ENCODE measurements at regions not wholly inside any gene's neighbourhood (a gene's known extent, or its start where the extent isn't known, plus 50 kb on each side); places are given as distances from the start of the nearest gene placed in this dataset.

DNA sequence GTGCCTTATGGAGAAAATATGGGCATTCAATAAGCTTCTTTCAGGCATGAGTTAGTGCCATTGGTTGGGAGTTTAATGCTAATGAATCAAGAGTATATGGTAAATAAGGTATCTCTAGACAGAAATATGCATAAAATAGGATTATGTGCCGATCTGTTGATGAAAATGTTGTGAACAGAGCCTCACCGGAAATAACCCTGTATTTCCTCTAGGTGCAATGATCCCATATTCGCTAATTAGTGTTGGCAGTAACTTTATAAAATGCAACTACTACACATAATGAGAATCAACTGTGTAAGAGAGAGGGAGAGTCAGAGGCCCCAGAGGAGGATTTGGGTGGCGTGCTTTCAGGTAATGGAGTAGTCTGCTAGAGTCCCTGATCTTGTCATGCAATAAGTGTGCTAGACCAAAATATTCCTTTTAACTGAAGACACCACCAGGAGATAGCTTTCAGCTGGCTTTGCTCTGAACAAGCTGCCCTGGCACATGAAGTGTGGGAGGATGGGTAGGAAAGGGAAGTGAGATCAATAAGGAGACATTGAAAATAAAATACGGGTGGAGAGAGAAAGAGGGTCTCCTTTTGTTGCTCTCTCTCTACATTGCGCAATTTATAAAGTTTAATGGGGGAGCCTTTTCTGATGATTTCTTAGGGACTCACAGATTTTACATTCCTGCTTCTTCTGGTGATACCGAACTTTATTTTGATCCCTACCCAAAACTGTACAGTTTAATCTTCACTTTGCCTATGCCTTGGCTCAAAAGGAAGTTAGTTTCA lies 68.6 kb upstream of the PLXNC1 start:
- Histone ChIP-seq H3K9me1 (ENCODE audit: control insufficient read depth, insufficient read depth, low read length) (no peaks in the 10 kb centered on the region), H3K36me3 (ENCODE audit: control insufficient read depth, insufficient read depth, low read length) (no peaks in the 10 kb centered on the region), H2AFZ (ENCODE audit: low read depth, low read length) (no peak overlapping the region), H3K9ac (ENCODE audit: insufficient read depth in 1 of 2, low read depth in 2 of 2, low read length in 2 of 2) (no peak overlapping the region), H3K4me2 (ENCODE audit: insufficient read depth, low read length) (no peak overlapping the region), H3K4me3 (no peak overlapping the region), H3K9me3 (replicated peaks; ENCODE audit: control insufficient read depth, insufficient read depth, low read depth, low read length) (no peaks in the 10 kb centered on the region), H3K27me3 (ENCODE audit: control insufficient read depth in 2 of 2, insufficient read depth in 2 of 2, low read length in 2 of 2) (peaks cover 0 to 6% of the 10 kb centered on the region in 2 experiments; a peak in 2 of 5 replicates), H3K27ac (ENCODE audit: extremely low read depth, low read depth, low read length) (no peak overlapping the region), H3K4me1 (replicated peaks in 1 of 2; ENCODE audit: control insufficient read depth in 2 of 2, insufficient read depth in 2 of 2, low read length in 2 of 2) (peaks cover 0 to 3% of the 10 kb centered on the region in 2 experiments; a peak in 2 of 5 replicates), H3K79me2 (ENCODE audit: control insufficient read depth, insufficient read depth, low read length) (no peaks in the 10 kb centered on the region), H4K20me1 (replicated peaks; ENCODE audit: control insufficient read depth, insufficient read depth, low read length) (no peaks in the 10 kb centered on the region)
- ATAC-seq (no peak), DNase-seq (ENCODE audit: extremely low read depth in 1 of 4, low spot score in 3 of 4) (no peak), FAIRE-seq (no peak)
- CTCF ChIA-PET (ENCODE audit: low intra/inter-chr PET ratio), result no interaction called here
- POLR2A ChIA-PET, result no interaction called here
- no peak for TF ChIP-seq CEBPG (CRISPR knock-in tag; IDR thresholded peaks at IDR 0.05)
- peak; percentile 79 to 94 for TF ChIP-seq CEBPG (tag; conservative IDR thresholded peaks at IDR 0.05 in 1 of 2, IDR thresholded peaks at IDR 0.05 in 1 of 2)
- TF ChIP-seq, protein P1, sequence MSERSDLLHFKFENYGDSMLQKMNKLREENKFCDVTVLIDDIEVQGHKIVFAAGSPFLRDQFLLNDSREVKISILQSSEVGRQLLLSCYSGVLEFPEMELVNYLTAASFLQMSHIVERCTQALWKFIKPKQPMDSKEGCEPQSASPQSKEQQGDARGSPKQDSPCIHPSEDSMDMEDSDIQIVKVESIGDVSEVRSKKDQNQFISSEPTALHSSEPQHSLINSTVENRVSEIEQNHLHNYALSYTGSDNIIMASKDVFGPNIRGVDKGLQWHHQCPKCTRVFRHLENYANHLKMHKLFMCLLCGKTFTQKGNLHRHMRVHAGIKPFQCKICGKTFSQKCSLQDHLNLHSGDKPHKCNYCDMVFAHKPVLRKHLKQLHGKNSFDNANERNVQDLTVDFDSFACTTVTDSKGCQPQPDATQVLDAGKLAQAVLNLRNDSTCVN (CRISPR knock-in tag; IDR thresholded peaks at IDR 0.05), result no peak
- peak; percentile 88 for TF ChIP-seq CEBPB (tag; IDR thresholded peaks at IDR 0.05)
- no peak for TF ChIP-seq PHF21A (IDR thresholded peaks at IDR 0.05; ENCODE audit: borderline replicate concordance, low read depth)
- no TSS peak for BruUV-seq (replicated peaks)
- in situ Hi-C loops (cut with MboI) (no loop called here), intact Hi-C loops (cut with micrococcal nuclease) (no loop called here)
- 46% methylated on average over 7 of the region's 7 CpGs for WGBS (ENCODE audit: insufficient coverage, low coverage, missing lambda C conversion rate)

Data from K562 (cell line).